ENCODE measurements at regions not wholly inside any gene's neighbourhood (a gene's known extent, or its start where the extent isn't known, plus 50 kb on each side); places are given as distances from the start of the nearest gene placed in this dataset.

DNA sequence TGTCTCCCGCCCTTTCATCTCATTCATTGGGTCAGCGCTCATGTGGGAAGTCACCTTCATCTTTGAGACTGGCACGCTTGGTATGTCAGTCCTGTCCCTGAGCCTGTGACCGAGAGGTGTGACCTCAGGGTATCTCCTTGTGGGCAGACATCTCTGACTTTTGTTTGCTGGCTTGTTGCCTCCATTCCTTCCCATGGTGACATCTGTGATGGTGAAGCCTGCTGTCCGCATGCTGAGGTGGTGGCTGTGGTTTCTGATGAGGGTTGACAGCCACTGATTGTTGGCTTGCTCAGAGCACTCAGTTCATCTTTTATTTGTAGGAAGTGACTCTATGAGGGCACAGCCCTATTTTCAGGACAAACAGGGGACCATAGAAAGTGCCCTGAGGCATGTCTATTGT is 139.2 kb downstream of the SLC4A3 start:
- no peaks in the 10 kb centered on the region for H3K27me3 Mint-ChIP-seq (ENCODE audit: low read depth)
- no peak overlapping the region for H3K27ac Mint-ChIP-seq
- no peaks in the 10 kb centered on the region for H3K9me3 Mint-ChIP-seq
- no peaks in the 10 kb centered on the region for H3K36me3 Mint-ChIP-seq (ENCODE audit: low read depth)
- H3K4me1 Mint-ChIP-seq (ENCODE audit: low read depth) = no peaks in the 10 kb centered on the region
- no peak for DNase-seq (ENCODE audit: low spot score)
- no peak overlapping the region for H3K4me3 Mint-ChIP-seq

- H3K9me3 Mint-ChIP-seq = no peaks in the 10 kb centered on the region
- H3K27me3 Mint-ChIP-seq (ENCODE audit: low read depth) = no peaks in the 10 kb centered on the region
- H3K4me1 Mint-ChIP-seq (ENCODE audit: low read depth) = no peaks in the 10 kb centered on the region
- no peak overlapping the region for H3K4me3 Mint-ChIP-seq
- H3K36me3 Mint-ChIP-seq (ENCODE audit: low read depth) = no peaks in the 10 kb centered on the region
- DNase-seq (ENCODE audit: low spot score) = no peak
- no peak overlapping the region for H3K27ac Mint-ChIP-seq
These were observed 141.9 kb downstream of the SLC4A3 start for GRCh38 chr2:219769090-219769910.

GRCh38 chr2:219772103-219772635 is 144.7 kb downstream of the SLC4A3 start:
- H3K27ac Mint-ChIP-seq = no peak overlapping the region
- DNase-seq (ENCODE audit: low spot score) = no peak
- no peak overlapping the region for H3K4me3 Mint-ChIP-seq
- H3K9me3 Mint-ChIP-seq = no peaks in the 10 kb centered on the region
- no peaks in the 10 kb centered on the region for H3K36me3 Mint-ChIP-seq (ENCODE audit: low read depth)
- H3K27me3 Mint-ChIP-seq (ENCODE audit: low read depth) = no peaks in the 10 kb centered on the region
- H3K4me1 Mint-ChIP-seq (ENCODE audit: low read depth) = no peaks in the 10 kb centered on the region

- no peaks in the 10 kb centered on the region for H3K9me3 Mint-ChIP-seq
- H3K36me3 Mint-ChIP-seq (ENCODE audit: low read depth) = no peaks in the 10 kb centered on the region
- no peaks in the 10 kb centered on the region for H3K27me3 Mint-ChIP-seq (ENCODE audit: low read depth)
- no peaks in the 10 kb centered on the region for H3K4me1 Mint-ChIP-seq (ENCODE audit: low read depth)
- H3K27ac Mint-ChIP-seq = no peak overlapping the region
- no peak for DNase-seq (ENCODE audit: low spot score)
- no peak overlapping the region for H3K4me3 Mint-ChIP-seq
These were observed 145.3 kb downstream of the SLC4A3 start for GRCh38 chr2:219772697-219773096.

- H3K4me1 Mint-ChIP-seq (ENCODE audit: low read depth) = no peaks in the 10 kb centered on the region
- H3K9me3 Mint-ChIP-seq = no peaks in the 10 kb centered on the region
- no peak overlapping the region for H3K27ac Mint-ChIP-seq
- H3K36me3 Mint-ChIP-seq (ENCODE audit: low read depth) = no peaks in the 10 kb centered on the region
- no peak overlapping the region for H3K4me3 Mint-ChIP-seq
- DNase-seq (ENCODE audit: low spot score) = no peak
- no peaks in the 10 kb centered on the region for H3K27me3 Mint-ChIP-seq (ENCODE audit: low read depth)
These were observed 148.1 kb downstream of the SLC4A3 start for GRCh38 chr2:219775506-219775905.

- Mint-ChIP-seq H3K4me1 (ENCODE audit: low read depth) (no peaks in the 10 kb centered on the region), H3K27ac (no peak overlapping the region), H3K4me3 (no peak overlapping the region), H3K9me3 (no peaks in the 10 kb centered on the region), H3K36me3 (ENCODE audit: low read depth) (no peaks in the 10 kb centered on the region), H3K27me3 (ENCODE audit: low read depth) (no peaks in the 10 kb centered on the region)
- DNase-seq (ENCODE audit: low spot score) = no peak
These were observed 150.0 kb downstream of the SLC4A3 start for GRCh38 chr2:219777388-219777787.

GRCh38 chr2:219778189-219778588 is 150.8 kb downstream of the SLC4A3 start:
- H3K4me3 Mint-ChIP-seq = no peak overlapping the region

DNA sequence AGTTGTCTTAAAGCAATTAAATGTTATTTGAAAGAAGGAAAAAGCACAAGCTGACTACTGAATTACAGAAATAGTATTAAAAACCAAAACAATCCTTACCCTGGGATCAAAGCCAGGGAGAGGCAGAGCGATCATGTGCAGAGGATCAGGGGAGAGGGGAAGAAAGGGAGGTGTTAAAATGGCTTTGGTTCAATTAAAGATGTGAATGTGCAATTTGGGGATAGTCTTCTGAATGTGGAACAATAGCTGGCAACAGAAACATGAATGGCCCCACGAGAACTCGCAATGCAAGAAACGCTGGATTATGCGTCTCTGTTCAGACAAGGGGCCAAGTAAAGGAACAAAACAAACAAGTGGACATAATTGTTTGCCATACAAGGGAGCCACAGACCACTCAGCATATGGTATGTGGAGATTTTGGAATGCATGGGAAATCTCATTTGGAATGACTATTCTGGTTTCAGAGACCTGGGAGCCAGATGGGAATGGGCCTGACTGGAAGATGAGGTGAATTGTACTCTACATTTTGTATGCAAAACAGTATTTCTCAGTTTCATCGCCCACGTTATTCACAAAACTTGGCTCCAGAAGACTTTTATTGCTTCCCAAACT is 155.4 kb downstream of the SLC4A3 start:
- Mint-ChIP-seq H3K9me3 (no peaks in the 10 kb centered on the region), H3K36me3 (ENCODE audit: low read depth) (no peaks in the 10 kb centered on the region), H3K27ac (no peak overlapping the region), H3K27me3 (ENCODE audit: low read depth) (no peaks in the 10 kb centered on the region), H3K4me3 (no peak overlapping the region), H3K4me1 (ENCODE audit: low read depth) (no peaks in the 10 kb centered on the region)
- DNase-seq (ENCODE audit: low spot score) = no peak

More at GRCh38 chr2:219778189-219778588, 150.8 kb downstream of the SLC4A3 start:
- H3K9me3 Mint-ChIP-seq = no peaks in the 10 kb centered on the region
- H3K27ac Mint-ChIP-seq = no peak overlapping the region
- no peaks in the 10 kb centered on the region for H3K27me3 Mint-ChIP-seq (ENCODE audit: low read depth)
- no peak for DNase-seq (ENCODE audit: low spot score)
- H3K4me1 Mint-ChIP-seq (ENCODE audit: low read depth) = no peaks in the 10 kb centered on the region
- H3K36me3 Mint-ChIP-seq (ENCODE audit: low read depth) = no peaks in the 10 kb centered on the region

GRCh38 chr2:219783359-219783975 is 156.0 kb downstream of the SLC4A3 start:
- Mint-ChIP-seq H3K4me1 (ENCODE audit: low read depth) (no peaks in the 10 kb centered on the region), H3K27me3 (ENCODE audit: low read depth) (no peaks in the 10 kb centered on the region), H3K27ac (no peak overlapping the region), H3K9me3 (no peaks in the 10 kb centered on the region), H3K36me3 (ENCODE audit: low read depth) (no peaks in the 10 kb centered on the region), H3K4me3 (no peak overlapping the region)
- DNase-seq (ENCODE audit: low spot score) = no peak

GRCh38 chr2:219784178-219784577 is 156.7 kb downstream of the SLC4A3 start:
- H3K4me3 Mint-ChIP-seq = no peak overlapping the region

DNA sequence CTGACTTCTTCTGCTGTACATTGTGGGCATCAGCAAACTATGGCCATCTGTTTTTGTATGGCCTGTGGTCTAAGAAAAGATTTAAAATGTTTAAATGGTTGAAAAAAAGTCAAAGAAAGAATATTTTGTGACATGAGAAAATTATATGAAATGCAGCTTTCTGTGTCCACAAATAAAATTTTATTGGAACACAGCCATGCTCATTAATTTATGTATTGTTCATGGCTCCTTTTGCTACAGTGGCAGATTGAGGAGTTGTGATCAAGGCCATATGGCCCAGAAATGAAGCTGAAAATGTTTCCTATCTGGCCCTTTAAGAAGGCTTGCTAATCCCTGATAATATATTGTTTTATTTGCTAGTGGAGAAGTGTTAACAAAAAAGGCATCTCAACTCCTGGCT is 162.0 kb downstream of the SLC4A3 start:
- Mint-ChIP-seq H3K27me3 (ENCODE audit: low read depth) (no peaks in the 10 kb centered on the region), H3K27ac (no peak overlapping the region), H3K4me1 (ENCODE audit: low read depth) (no peaks in the 10 kb centered on the region), H3K9me3 (no peaks in the 10 kb centered on the region), H3K36me3 (ENCODE audit: low read depth) (no peaks in the 10 kb centered on the region), H3K4me3 (no peak overlapping the region)
- no peak for DNase-seq (ENCODE audit: low spot score)

More at GRCh38 chr2:219784178-219784577, 156.7 kb downstream of the SLC4A3 start:
- no peaks in the 10 kb centered on the region for H3K27me3 Mint-ChIP-seq (ENCODE audit: low read depth)
- H3K9me3 Mint-ChIP-seq = no peaks in the 10 kb centered on the region
- H3K36me3 Mint-ChIP-seq (ENCODE audit: low read depth) = no peaks in the 10 kb centered on the region
- DNase-seq (ENCODE audit: low spot score) = no peak
- no peaks in the 10 kb centered on the region for H3K4me1 Mint-ChIP-seq (ENCODE audit: low read depth)
- H3K27ac Mint-ChIP-seq = no peak overlapping the region

GRCh38 chr2:219792446-219792845 is 165.0 kb downstream of the SLC4A3 start:
- no peak overlapping the region for H3K4me3 Mint-ChIP-seq
- no peak overlapping the region for H3K27ac Mint-ChIP-seq
- no peaks in the 10 kb centered on the region for H3K27me3 Mint-ChIP-seq (ENCODE audit: low read depth)
- no peaks in the 10 kb centered on the region for H3K4me1 Mint-ChIP-seq (ENCODE audit: low read depth)
- H3K9me3 Mint-ChIP-seq = no peaks in the 10 kb centered on the region
- no peaks in the 10 kb centered on the region for H3K36me3 Mint-ChIP-seq (ENCODE audit: low read depth)
- DNase-seq (ENCODE audit: low spot score) = no peak

- no peak overlapping the region for H3K27ac Mint-ChIP-seq
- no peaks in the 10 kb centered on the region for H3K27me3 Mint-ChIP-seq (ENCODE audit: low read depth)
- H3K9me3 Mint-ChIP-seq = no peaks in the 10 kb centered on the region
- no peak for DNase-seq (ENCODE audit: low spot score)
- H3K4me3 Mint-ChIP-seq = no peak overlapping the region
- no peaks in the 10 kb centered on the region for H3K36me3 Mint-ChIP-seq (ENCODE audit: low read depth)
- no peaks in the 10 kb centered on the region for H3K4me1 Mint-ChIP-seq (ENCODE audit: low read depth)
These were observed 171.0 kb downstream of the SLC4A3 start for GRCh38 chr2:219798430-219798829.

- H3K4me1 Mint-ChIP-seq (ENCODE audit: low read depth) = no peaks in the 10 kb centered on the region
- DNase-seq (ENCODE audit: low spot score) = no peak
- H3K4me3 Mint-ChIP-seq = no peak overlapping the region
- no peaks in the 10 kb centered on the region for H3K36me3 Mint-ChIP-seq (ENCODE audit: low read depth)
- H3K27ac Mint-ChIP-seq = no peak overlapping the region
- no peaks in the 10 kb centered on the region for H3K27me3 Mint-ChIP-seq (ENCODE audit: low read depth)
- no peaks in the 10 kb centered on the region for H3K9me3 Mint-ChIP-seq
These were observed 175.9 kb downstream of the SLC4A3 start for GRCh38 chr2:219803294-219803693.

Measured in T-helper 2 cell treated with Interferon-gamma antibody and Interleukin-4, amounts not matched to agents 5 μg/mL and 100 μg/mL, for 36 hours (primary cell).